Mononuclear cell (primary cell): ENCODE measurements at regions not wholly inside any gene's neighbourhood (a gene's known extent, or its start where the extent isn't known, plus 50 kb on each side); places are given as distances from the start of the nearest gene placed in this dataset.
"Not testable (repeated sequence)": the region's sequence is repeated elsewhere in the genome, so short reads cannot be mapped to it uniquely, and the experiment has no call there.

Source experiments
- H3K27me3 ChIP-seq: 2 replicates; pipeline ENCODE4 v1.6.0; 2011; ENCODE audit warnings: low read length, control low read depth; ENCODE audit not compliant: insufficient read depth
- H3K4me1 ChIP-seq: 2 replicates; pipeline ENCODE4 v1.5.1; 2011; ENCODE audit warnings: mild to moderate bottlenecking, low read length, control low read depth; ENCODE audit not compliant: insufficient read depth
- H3K4me3 ChIP-seq: 2 replicates; pipeline ENCODE4 v1.5.1; 2011; ENCODE audit warnings: mild to moderate bottlenecking, low read length, moderate library complexity
- H3K9me3 ChIP-seq: 2 replicates; pipeline ENCODE4 v1.5.1; 2011; ENCODE audit warnings: low read depth, mild to moderate bottlenecking, control low read depth, low read length

DNA sequence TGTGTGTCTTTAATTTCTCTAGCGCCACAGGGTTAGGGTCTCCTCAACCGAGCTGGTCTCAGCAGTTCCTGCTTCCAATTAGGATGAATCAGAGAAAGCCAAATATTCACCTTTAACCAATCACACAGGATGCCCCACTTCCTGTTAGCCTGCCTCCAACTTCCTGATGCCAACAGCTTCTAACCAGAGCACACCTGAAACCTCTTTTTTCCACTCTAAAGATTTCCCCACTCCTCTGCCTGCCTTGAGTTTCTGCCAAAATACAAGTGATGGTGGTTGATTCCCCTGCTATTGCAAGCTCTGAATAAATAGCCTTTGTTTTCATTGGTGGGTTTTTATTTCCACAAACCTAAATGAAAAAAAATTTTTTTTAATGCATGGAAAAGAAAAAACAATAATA, 144.7 kb upstream of the UST start:
- H3K4me3 ChIP-seq = no peak overlapping the region
- no peaks in the 10 kb centered on the region for H3K4me1 ChIP-seq
- H3K27me3 ChIP-seq = peaks cover 3% of the 10 kb centered on the region
- no peaks in the 10 kb centered on the region for H3K9me3 ChIP-seq

DNA sequence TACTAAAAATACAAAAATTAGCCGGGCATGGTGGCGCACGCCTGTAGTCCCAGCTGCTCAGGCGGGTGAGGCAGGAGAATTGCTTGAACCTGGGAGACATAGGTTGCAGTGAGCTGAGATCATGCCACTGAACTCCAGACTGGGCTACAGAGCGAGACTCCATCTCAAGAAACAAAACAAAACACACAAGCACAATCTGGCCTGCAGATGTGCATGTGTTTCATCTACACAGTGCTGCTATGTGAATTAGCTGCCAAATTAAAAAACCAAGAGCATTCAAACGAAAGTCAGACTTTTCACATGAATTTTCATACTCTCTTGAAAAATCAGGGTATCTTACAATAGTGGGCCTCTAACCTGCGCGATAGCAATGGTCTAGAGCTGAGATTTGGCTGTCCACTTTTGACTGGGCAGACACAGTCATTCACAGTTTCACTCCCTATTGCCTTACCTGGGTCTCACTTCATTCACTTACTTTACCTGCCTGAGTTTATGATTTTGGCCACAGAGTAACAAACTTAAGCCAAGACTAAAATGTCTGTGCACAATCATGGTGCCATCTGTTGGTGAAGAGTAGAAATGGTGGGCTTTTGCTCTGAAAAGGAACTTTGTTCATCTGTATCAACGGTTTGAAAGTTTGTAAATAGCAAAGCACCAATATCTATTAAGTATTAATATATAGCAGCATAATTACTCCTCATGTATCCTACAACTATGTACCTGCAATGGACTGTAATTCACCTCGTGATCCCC, 138.5 kb upstream of the UST start:
- Histone ChIP-seq H3K4me3 (no peak overlapping the region), H3K27me3 (peaks cover 3% of the 10 kb centered on the region), H3K4me1 (no peaks in the 10 kb centered on the region), H3K9me3 (no peaks in the 10 kb centered on the region)

GRCh38 chr6:148611213-148611612, 135.6 kb upstream of the UST start:
- Histone ChIP-seq H3K4me3 (no peak overlapping the region), H3K9me3 (no peaks in the 10 kb centered on the region), H3K4me1 (no peaks in the 10 kb centered on the region), H3K27me3 (no peaks in the 10 kb centered on the region)

DNA sequence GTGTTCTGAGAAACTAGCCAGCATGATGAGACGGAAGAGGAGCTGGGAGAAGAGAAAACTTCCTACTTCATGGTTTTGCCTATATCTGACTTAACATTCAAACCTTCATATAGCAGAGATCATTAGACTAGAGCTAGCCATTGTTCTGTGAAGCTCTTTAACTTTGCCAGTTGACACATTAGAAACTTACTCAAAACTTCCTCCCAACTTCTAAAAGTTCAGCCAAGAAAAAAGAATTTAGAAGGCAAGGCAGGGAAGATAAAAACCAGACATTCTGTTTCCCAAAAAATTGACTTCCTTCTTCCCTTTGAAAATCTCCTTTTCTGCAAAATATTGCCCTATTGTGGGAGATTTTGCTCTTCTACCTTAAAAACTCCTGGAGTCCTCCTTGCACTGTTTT, 134.8 kb upstream of the UST start:
- Histone ChIP-seq H3K4me1 (no peaks in the 10 kb centered on the region), H3K4me3 (no peak overlapping the region), H3K27me3 (no peaks in the 10 kb centered on the region), H3K9me3 (no peaks in the 10 kb centered on the region)

- Histone ChIP-seq H3K9me3 (no peaks in the 10 kb centered on the region), H3K4me1 (peaks cover 7% of the 10 kb centered on the region), H3K4me3 (no peak overlapping the region), H3K27me3 (no peaks in the 10 kb centered on the region)
These were observed 132.2 kb upstream of the UST start for GRCh38 chr6:148614602-148615001.

DNA sequence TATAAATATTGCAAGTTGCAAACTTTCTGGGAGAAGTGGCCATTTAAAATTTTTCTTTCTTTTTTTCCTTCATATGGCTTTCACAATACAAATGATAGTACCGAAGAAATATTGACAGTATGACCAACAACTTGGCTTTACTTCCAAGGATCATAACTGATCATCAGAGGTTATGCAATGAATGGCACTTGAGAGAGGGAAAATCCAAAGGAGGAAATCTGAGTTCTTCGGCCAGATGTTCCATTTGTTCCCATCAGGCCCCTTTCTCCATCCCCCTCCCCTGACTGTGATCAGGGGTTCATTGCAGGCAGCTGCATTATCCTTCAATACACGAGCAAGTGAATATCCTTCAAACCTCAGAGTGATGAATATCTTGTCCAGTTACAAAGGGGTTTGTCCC, 130.0 kb upstream of the UST start:
- Histone ChIP-seq H3K27me3 (no peaks in the 10 kb centered on the region), H3K4me3 (no peak overlapping the region), H3K4me1 (peaks cover 7% of the 10 kb centered on the region), H3K9me3 (no peaks in the 10 kb centered on the region)

DNA sequence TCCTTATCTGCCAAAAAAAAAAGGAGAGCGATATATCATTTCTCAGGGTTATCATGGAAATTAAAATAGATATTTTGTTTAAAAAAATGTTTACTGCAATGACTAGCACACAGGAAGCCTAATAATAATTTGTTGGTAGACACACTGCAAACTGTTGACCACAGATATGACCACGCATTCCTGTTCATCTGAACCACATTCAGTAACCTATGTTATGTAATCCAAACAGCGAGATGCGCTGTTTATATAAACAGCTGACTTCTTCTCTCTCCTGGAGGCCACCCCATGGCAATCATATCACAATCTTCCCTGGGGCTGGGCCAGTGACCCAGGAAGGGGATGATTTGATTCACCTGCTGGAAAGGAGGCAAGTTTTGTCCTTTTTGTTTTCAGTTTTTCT, 129.3 kb upstream of the UST start:
- H3K4me1 ChIP-seq = peaks cover 7% of the 10 kb centered on the region
- H3K27me3 ChIP-seq = no peaks in the 10 kb centered on the region
- no peak overlapping the region for H3K4me3 ChIP-seq
- H3K9me3 ChIP-seq = no peaks in the 10 kb centered on the region

GRCh38 chr6:148619891-148620290, 126.9 kb upstream of the UST start:
- Histone ChIP-seq H3K4me1 (peaks cover 20% of the 10 kb centered on the region), H3K4me3 (no peak overlapping the region), H3K9me3 (no peaks in the 10 kb centered on the region), H3K27me3 (no peaks in the 10 kb centered on the region)

DNA sequence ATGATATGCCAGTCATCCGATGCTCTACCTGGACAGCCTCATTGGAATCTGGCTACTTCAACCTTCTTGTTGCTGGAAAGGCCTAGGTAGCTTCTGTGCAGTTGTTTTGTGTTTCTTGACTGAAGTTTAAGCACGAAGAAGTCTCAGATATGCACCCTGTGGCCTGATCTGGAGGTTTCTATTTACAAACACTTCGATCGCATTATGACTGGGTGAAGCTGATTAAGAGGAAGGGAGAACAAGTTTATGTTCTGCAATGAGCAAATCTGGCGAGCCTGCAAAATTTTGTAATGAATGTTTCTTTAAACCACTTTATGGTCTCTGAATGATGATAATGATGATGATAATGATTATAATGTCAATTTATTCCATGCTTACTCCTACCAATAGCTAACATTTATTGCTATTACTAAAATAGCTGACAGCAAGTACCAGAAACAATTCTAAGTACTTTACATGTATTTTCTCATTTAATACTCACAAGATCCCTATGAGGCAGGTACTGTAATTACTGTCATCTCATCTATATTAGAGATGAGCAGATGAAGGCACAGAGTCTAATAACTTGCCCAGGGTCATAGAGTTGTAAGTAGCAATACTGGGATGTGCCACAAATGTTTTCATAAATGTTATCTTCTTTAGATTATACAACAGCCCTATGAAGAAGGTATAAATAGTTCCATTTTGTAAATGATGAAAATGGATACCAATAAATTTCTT, 126.1 kb upstream of the UST start:
- no peaks in the 10 kb centered on the region for H3K27me3 ChIP-seq
- peaks cover 22% of the 10 kb centered on the region for H3K4me1 ChIP-seq
- no peaks in the 10 kb centered on the region for H3K9me3 ChIP-seq
- H3K4me3 ChIP-seq = no peak overlapping the region

DNA sequence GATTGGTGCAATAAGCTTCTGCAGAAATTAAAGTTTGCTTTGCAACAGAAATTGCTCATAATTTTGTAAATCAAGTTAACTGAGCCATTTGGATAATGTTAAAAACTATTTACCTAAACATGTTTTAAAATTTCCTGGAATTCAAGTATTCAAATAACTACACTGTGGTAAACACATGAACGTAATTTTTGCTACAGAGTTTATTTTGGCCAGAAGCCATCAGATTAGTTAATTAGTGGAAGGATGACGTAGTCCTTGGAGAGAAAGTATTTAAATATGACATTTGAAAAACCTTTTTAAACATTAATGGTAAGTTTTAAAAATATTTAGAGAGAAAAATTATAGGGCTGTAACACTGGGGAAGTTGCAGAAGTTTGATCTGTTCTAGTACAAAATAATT, 121.2 kb upstream of the UST start:
- Histone ChIP-seq H3K27me3 (no peaks in the 10 kb centered on the region), H3K9me3 (no peaks in the 10 kb centered on the region), H3K4me3 (no peak overlapping the region), H3K4me1 (peaks cover 15% of the 10 kb centered on the region)

- no peaks in the 10 kb centered on the region for H3K9me3 ChIP-seq
- no peaks in the 10 kb centered on the region for H3K27me3 ChIP-seq
- H3K4me1 ChIP-seq = peaks cover 15% of the 10 kb centered on the region
- no peak overlapping the region for H3K4me3 ChIP-seq
These were observed 118.6 kb upstream of the UST start for GRCh38 chr6:148628251-148628650.

- Histone ChIP-seq H3K27me3 (no peaks in the 10 kb centered on the region), H3K9me3 (no peaks in the 10 kb centered on the region), H3K4me3 (no peak overlapping the region), H3K4me1 (peaks cover 9% of the 10 kb centered on the region)
These were observed 117.6 kb upstream of the UST start for GRCh38 chr6:148629181-148629580.

DNA sequence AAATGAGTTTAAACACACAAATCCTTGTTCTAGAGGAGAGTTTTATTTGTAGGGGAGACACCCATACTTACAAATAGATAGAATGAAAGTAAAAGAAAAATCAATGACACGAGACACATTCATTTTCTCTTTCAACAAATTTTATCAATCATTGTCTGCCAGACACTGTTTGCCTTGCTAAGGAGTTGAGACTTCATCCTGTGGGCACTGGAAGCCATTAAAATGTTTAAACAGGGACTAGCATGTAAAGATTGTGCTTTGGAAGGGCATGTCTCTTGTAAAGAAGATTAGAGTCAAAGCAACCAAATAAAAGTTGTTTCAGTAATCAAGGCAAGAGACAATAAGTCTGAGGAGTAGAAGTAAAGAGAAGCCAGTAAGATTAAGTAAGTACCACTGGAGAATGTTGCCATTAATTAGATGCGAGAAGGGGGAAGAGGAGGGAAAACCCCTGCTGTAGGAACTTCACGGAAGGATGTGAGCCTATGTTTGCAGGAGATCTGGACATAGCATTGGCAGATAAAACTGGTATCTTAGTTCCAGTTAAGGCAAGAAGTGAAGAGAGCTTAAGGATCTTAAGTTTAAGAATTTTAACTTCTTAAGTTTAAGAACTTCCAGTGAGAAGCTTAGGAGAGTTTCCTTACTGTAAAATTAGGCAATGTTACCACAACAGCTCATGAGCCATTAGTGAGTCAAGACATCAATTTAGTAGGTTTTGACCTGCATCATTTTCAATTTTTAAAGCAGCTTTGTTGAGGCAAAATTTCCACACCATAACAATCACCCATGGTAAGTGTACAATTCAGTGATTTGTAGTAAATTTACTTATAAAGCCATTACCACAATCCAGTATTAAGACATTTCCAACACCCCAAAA, 117.0 kb upstream of the UST start:
- no peaks in the 10 kb centered on the region for H3K27me3 ChIP-seq
- peaks cover 3% of the 10 kb centered on the region for H3K4me1 ChIP-seq
- H3K4me3 ChIP-seq = no peak overlapping the region
- H3K9me3 ChIP-seq = no peaks in the 10 kb centered on the region

GRCh38 chr6:148635070-148635743, 111.6 kb upstream of the UST start:
- H3K9me3 ChIP-seq = no peaks in the 10 kb centered on the region
- no peaks in the 10 kb centered on the region for H3K27me3 ChIP-seq
- no peak overlapping the region for H3K4me3 ChIP-seq
- peaks cover 13% of the 10 kb centered on the region for H3K4me1 ChIP-seq

DNA sequence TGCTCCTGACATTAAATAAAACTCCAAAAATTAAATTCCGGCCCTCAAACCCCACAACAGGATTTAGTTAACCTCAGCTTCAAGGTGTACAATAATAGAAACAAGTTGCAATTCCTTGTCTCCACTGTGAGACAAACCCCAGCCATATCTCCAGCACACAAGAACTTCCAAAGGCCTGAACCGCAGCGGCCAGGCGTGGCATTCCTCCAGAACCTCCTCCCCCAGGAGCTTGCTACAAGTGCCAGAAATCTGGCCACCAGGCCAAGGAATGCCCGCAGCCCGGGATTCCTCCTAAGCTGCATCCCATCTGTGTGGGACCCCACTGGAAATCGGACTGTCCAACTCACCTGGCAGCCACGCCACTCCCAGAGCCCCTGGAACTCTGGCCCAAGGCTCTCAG, 105.0 kb upstream of the UST start:
- H3K4me1 ChIP-seq = peaks cover 13% of the 10 kb centered on the region
- not testable (repeated sequence) for H3K27me3 ChIP-seq, H3K4me3 ChIP-seq, H3K9me3 ChIP-seq
